Esophagus (tissue), 2 donors: ENCODE measurements at regions not wholly inside any gene's neighbourhood (a gene's known extent, or its start where the extent isn't known, plus 50 kb on each side); places are given as distances from the start of the nearest gene placed in this dataset.

ENCODE experiments used
- H3K27ac ChIP-seq, 2 donors: one replicate each; pipeline ENCODE4 v1.5.1; 2013; ENCODE audit warnings: low read depth in 2 of 2, mild to moderate bottlenecking in 2 of 2, inconsistent platforms in 1 of 2, low read length in 1 of 2, moderate library complexity in 1 of 2
- H3K27me3 ChIP-seq, 2 donors: one replicate each; pipeline ENCODE4 v1.6.1; 2013; ENCODE audit warnings: low read length in 2 of 2, control low read depth in 1 of 2, mild to moderate bottlenecking in 1 of 2; ENCODE audit not compliant: insufficient read depth in 2 of 2, control insufficient read depth in 1 of 2
- H3K36me3 ChIP-seq, 2 donors: one replicate each; pipeline ENCODE4 v1.6.1; 2013; ENCODE audit warnings: low read length in 1 of 2; ENCODE audit not compliant: control insufficient read depth in 2 of 2, insufficient read depth in 2 of 2
- H3K4me1 ChIP-seq, 2 donors: one replicate each; pipeline ENCODE4 v1.6.1; 2013; ENCODE audit warnings: low read length in 1 of 2; ENCODE audit not compliant: control insufficient read depth in 2 of 2, insufficient read depth in 2 of 2
- H3K4me3 ChIP-seq, 2 donors: one replicate each; pipeline ENCODE4 v1.5.1; 2013; ENCODE audit warnings: low read length in 2 of 2, mild to moderate bottlenecking in 2 of 2, low read depth in 1 of 2, moderate library complexity in 1 of 2
- H3K9me3 ChIP-seq, 2 donors: one replicate each; pipeline ENCODE4 v1.6.1; 2013; ENCODE audit warnings: mild to moderate bottlenecking in 2 of 2, low read depth in 1 of 2, low read length in 1 of 2, moderate library complexity in 1 of 2; ENCODE audit not compliant: control insufficient read depth in 2 of 2, insufficient read depth in 1 of 2
- WGBS, 2 donors: extraction: QIAGEN DNeasy Blood & Tissue Kit; methylation state at CpG; one replicate each; pipeline ENCODE4 v1.1.7; 2013; 5-methylcytosine and 5-hydroxymethylcytosine counted together
- donor health status: healthy with polysubstance abuse.
- donor health status: Bipolar disorder and iron deficiency.

DNA sequence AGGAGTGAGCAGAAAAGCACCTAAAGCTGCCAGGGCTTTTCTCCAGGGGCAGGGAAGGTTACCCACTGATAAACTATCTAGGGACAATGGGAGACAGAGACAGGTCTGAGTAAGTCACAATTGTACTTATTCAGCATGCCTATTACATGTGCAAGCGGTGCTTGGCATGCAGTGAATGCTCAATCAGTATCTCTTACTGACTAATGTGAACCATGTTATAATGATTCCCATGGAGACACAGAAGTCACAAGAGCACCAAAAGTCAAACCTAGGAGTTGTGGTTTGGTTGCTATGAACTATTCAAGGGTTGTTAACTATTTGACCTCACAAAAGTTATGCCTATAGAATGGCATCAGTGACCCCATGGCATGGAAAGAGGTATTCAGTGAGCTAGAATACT is 50.0 kb upstream of the RASGRP1 start:
- no peaks in the 10 kb centered on the region for H3K27me3 ChIP-seq
- WGBS, 2 donors = 97 to 98% methylated on average over 1 of the region's 1 CpG

DNA sequence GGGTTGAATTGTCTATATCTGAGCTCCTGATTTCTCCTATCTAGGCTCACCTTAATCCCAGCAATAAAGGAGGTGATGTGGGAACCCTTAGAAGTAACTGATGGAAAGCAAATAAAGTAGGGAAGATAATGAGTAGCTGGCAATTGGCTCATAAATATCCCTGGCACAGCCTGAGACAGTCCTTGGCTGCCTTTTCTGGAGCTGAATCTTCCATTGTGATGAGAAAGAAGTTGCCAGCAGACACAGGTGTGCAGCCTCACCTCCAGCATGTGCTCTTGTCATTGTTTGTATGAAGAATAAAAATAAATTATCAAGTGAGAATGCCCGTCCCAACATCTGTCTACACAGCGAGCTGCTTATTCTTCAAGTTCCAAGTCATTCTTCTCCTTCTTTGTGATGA is 53.2 kb upstream of the RASGRP1 start:
- Histone ChIP-seq H3K4me3 (no peak overlapping the region), H3K36me3 (no peaks in the 10 kb centered on the region), H3K4me1 (no peaks in the 10 kb centered on the region), H3K9me3 (no peaks in the 10 kb centered on the region), H3K27me3 (no peaks in the 10 kb centered on the region), H3K27ac (no peak overlapping the region)
- 63 to 80% methylated on average over 2 of the region's 2 CpGs for WGBS, 2 donors

More for the DNA sequence above, 50.0 kb upstream of the RASGRP1 start:
- H3K36me3 ChIP-seq = no peaks in the 10 kb centered on the region
- no peaks in the 10 kb centered on the region for H3K4me1 ChIP-seq
- H3K4me3 ChIP-seq = no peak overlapping the region
- no peak overlapping the region for H3K27ac ChIP-seq
- H3K9me3 ChIP-seq = no peaks in the 10 kb centered on the region

DNA sequence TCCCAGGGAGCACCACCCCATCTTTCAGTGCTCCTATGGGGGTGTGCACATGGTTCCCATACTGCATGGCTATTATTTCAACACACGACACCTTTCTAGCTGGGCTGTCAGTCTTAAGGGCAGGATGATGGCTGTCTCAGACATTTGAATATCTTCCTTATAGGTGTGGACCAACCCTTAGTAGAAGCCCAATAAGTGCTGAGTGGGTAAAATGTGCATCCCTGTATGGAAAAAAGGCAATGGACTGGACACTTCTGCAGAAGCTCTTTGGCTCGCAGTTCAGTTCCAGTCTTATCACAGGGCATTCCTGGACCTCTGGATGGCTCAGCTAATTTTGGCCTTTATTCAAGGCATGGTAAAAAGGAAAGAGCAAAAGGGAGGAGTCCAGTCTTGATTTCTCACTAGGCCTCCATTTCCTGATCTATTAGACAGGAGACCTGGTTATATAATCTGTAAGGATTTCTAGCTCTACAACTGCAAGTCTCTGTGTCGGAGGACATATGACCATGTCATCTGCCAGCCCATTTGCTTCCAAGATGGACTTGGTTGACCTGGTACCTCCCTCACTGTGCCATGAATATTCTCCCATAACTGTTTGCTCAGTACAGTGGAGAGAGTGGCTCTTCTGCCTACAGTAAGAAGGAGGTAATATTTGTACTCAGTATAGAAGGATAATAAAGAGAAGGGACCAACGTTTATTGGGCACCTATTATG is 53.8 kb upstream of the RASGRP1 start:
- Histone ChIP-seq H3K27ac (no peak overlapping the region), H3K4me3 (no peak overlapping the region), H3K36me3 (no peaks in the 10 kb centered on the region), H3K4me1 (no peaks in the 10 kb centered on the region), H3K27me3 (no peaks in the 10 kb centered on the region), H3K9me3 (no peaks in the 10 kb centered on the region)
- WGBS, 2 donors = 83 to 89% methylated on average over 4 of the region's 4 CpGs

DNA sequence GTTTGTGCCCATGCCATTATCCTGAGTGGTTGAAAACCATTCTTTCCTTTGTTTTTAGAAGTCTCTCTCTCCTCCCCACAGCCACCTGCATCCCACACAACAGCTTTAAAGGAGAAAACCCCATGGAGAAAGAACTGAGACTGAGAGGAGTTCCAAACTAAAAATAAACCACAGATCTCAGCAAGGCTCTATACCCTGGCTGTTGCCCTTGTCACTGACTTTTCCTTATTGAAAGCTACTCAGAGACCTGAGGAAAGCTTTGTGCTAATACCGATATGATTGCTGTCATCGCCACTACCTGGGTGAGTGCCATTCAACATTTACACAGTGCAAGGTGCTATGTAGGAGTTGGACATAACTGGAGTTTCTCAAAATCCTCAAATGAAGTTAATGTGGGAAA is 55.5 kb upstream of the RASGRP1 start:
- Histone ChIP-seq H3K27me3 (no peaks in the 10 kb centered on the region), H3K4me1 (no peaks in the 10 kb centered on the region), H3K27ac (no peak overlapping the region), H3K36me3 (no peaks in the 10 kb centered on the region), H3K4me3 (no peak overlapping the region), H3K9me3 (no peaks in the 10 kb centered on the region)
- WGBS, 2 donors = 75 to 91% methylated on average over 2 of the region's 2 CpGs

DNA sequence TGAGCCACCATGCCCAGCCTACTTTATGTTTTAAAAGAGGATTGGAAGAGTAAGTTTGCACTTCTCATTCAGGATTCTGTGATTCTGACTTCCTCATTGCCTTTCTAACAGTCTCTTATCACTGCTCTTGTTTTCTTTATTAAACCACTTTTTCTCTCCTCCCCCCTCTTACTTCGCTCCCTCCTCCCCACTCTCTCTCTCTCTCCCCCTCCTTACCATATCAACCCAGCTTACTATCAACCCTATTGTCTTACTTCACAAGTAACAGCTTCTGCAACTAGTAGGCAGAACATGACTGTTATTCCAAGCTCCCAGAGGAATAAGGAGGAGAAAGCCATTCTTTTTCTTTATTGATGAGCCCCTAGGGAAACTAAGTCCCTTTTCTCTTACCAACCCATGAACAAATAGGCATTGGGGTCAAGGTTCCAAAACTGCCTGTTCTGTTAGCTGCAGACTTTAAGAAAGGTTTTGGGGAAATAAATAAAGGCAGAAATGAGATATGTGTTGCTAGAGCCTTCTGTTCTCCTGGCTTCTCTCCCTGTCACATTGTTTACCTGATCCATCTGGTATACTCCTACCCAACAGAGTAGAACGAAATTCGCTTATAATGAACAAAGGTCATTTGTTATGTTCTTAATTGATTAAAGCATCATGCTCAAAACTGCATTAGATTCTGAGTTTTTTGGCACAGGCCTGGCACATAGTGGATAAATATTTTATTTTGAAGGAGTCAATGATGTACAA is 56.4 kb upstream of the RASGRP1 start:
- 56 to 60% methylated on average over 3 of the region's 3 CpGs for WGBS, 2 donors
- no peaks in the 10 kb centered on the region for H3K9me3 ChIP-seq
- no peak overlapping the region for H3K4me3 ChIP-seq
- no peaks in the 10 kb centered on the region for H3K36me3 ChIP-seq
- no peaks in the 10 kb centered on the region for H3K4me1 ChIP-seq
- H3K27me3 ChIP-seq = no peaks in the 10 kb centered on the region
- no peak overlapping the region for H3K27ac ChIP-seq

DNA sequence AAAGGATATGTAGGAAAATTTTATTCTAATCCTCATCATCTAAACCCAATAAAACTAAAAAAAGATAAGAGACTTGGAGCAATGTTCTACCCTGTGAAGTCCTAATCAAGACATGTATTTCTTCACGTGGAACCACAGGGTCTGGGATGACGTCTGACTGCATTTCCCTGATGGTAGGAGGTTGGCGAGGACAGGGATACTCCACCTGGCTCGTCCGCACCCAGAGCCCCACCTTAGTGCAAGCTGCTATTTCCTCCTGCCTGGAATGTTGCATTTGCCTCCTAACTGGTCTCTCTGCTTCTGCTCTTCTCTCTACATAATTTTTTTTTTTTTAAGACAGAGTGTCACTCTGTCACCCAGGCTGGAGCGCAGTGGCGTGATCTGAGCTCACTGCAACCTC is 57.7 kb upstream of the RASGRP1 start:
- Histone ChIP-seq H3K27ac (no peak overlapping the region), H3K36me3 (no peaks in the 10 kb centered on the region), H3K4me3 (no peak overlapping the region), H3K27me3 (no peaks in the 10 kb centered on the region), H3K9me3 (no peaks in the 10 kb centered on the region), H3K4me1 (no peaks in the 10 kb centered on the region)
- 63 to 88% methylated on average over 7 of the region's 7 CpGs for WGBS, 2 donors

DNA sequence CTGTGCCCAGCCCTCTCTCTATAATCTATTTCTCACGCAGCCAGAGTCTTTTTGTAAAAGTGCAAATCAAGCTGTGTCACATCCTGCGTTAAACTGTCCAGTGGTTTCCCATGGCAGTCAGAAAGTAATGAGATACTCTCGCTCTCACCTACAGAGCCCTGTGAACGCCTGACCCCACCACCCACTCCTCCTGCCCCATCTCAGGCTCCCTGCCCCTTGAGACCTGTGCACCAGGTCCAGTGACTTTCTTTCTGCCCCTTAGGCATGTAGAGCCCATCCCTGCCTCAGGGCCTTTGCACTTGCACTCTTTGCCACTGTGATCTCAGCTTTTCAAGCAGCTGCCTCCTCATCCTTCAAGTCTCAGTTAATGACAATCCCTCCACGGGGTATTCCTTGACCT is 58.3 kb upstream of the RASGRP1 start:
- H3K36me3 ChIP-seq = no peaks in the 10 kb centered on the region
- H3K4me3 ChIP-seq = no peak overlapping the region
- no peaks in the 10 kb centered on the region for H3K27me3 ChIP-seq
- no peak overlapping the region for H3K27ac ChIP-seq
- H3K4me1 ChIP-seq = no peaks in the 10 kb centered on the region
- H3K9me3 ChIP-seq = no peaks in the 10 kb centered on the region
- 81 to 90% methylated on average over 5 of the region's 5 CpGs for WGBS, 2 donors

DNA sequence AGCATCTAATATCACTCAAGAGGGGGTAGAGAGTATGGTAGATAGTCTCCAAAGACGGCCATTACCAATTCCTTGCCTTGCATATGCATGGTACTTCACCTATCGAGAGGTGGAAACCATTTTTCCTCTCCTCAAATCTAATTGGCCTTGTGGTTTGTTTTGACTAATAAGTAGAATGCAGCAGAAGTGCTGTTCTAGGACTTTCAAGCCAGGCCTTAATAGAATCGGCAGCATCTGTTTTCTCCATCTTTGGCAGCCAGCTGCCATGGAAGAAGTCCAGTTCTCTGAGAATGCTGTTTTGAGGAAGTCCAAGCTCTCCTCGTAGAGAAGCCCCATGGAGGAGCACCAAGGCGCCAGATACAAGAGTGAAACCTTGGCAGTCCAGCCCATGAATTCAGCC is 59.1 kb upstream of the RASGRP1 start:
- H3K27me3 ChIP-seq = no peaks in the 10 kb centered on the region
- no peaks in the 10 kb centered on the region for H3K4me1 ChIP-seq
- no peaks in the 10 kb centered on the region for H3K36me3 ChIP-seq
- no peak overlapping the region for H3K4me3 ChIP-seq
- H3K9me3 ChIP-seq = no peaks in the 10 kb centered on the region
- 59 to 67% methylated on average over 5 of the region's 5 CpGs for WGBS, 2 donors
- H3K27ac ChIP-seq = no peak overlapping the region

DNA sequence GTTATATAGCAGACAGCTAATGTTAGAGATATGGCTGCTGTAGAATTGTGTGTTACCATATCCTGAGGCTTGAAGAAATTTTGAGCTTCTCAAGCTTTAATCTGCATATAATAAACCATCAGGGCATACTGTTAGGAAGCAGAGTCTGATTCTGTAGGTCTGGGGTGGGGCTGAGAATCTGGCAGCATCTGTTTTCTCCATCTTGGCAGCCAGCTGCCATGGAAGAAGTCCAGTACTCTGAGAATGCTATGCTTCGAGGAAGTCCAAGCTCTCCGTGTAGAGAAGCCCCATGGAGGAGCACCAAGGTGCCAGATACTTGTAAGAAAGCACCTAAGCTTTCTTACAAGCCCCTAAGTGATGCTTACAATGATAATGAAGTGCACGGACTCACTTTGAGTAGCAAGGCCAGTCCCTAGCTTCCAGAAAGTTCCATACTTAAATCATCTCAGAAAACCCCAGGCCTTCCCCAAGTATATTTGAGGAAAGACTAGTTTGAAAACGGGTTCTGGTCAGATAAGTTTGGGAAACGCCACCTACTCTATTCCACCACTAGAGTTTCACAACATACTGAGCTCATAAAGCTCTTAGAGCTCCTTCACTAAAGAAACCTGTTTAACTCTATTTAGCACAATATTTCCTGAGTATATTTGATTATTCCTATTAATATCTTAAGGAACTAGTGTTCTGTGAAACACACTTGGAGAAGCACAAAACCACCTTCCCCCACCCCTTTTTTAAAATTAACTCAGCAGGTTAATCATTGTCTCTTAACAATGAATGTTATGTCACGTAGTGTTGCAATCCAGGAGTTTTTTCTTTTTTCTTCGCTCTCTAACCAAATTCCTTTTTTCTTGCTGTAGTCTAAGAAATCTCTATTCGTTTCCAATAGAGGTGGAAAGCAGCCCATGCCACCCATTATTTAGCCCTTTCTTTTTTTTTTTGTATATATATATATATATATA is 59.9 kb upstream of the RASGRP1 start:
- H3K4me1 ChIP-seq = no peaks in the 10 kb centered on the region
- no peak overlapping the region for H3K4me3 ChIP-seq
- H3K27me3 ChIP-seq = no peaks in the 10 kb centered on the region
- no peaks in the 10 kb centered on the region for H3K36me3 ChIP-seq
- 44 to 45% methylated on average over 8 of the region's 8 CpGs for WGBS, 2 donors
- H3K27ac ChIP-seq = no peak overlapping the region
- H3K9me3 ChIP-seq = no peaks in the 10 kb centered on the region
